DMS153 treated with DMSO at 0.1 percent for 48 hours (cell line): ENCODE measurements at regions not wholly inside any gene's neighbourhood (a gene's known extent, or its start where the extent isn't known, plus 50 kb on each side); places are given as distances from the start of the nearest gene placed in this dataset.
"Not testable (repeated sequence)": the region's sequence is repeated elsewhere in the genome, so short reads cannot be mapped to it uniquely, and the experiment has no call there.

Experiments used
- DNase-seq: peaks from one replicate; lab custom pipeline; 2025; ENCODE audit not compliant: unreplicated experiment; lab: John Stamatoyannopoulos, UW

GRCh38 chr17:77822302-77823030, 136.0 kb upstream of the TNRC6C start:
- DNase-seq, result no peak

- DNase-seq, result no peak
Measured at GRCh38 chr17:77824102-77824779, 134.3 kb upstream of the TNRC6C start.

- no peak for DNase-seq
Measured at GRCh38 chr17:77824780-77825280, 133.7 kb upstream of the TNRC6C start.

- no peak for DNase-seq
Measured at GRCh38 chr17:77825621-77826020, 132.9 kb upstream of the TNRC6C start.

GRCh38 chr17:77826132-77826873, 132.2 kb upstream of the TNRC6C start:
- DNase-seq, result no peak

GRCh38 chr17:77827039-77827438, 131.5 kb upstream of the TNRC6C start:
- DNase-seq, result no peak

- no peak for DNase-seq
Measured at GRCh38 chr17:77827511-77827910, 131.0 kb upstream of the TNRC6C start.

GRCh38 chr17:77828749-77829539, 129.6 kb upstream of the TNRC6C start:
- no peak for DNase-seq

- DNase-seq, result no peak
Measured at GRCh38 chr17:77829843-77830799, 128.4 kb upstream of the TNRC6C start.

- DNase-seq, result no peak
Measured at GRCh38 chr17:77830816-77831473, 127.6 kb upstream of the TNRC6C start.

- no peak for DNase-seq
Measured at GRCh38 chr17:77831474-77832179, 126.9 kb upstream of the TNRC6C start.

- no peak for DNase-seq
Measured at GRCh38 chr17:77832180-77832560, 126.3 kb upstream of the TNRC6C start.

- no peak for DNase-seq
Measured at GRCh38 chr17:77833769-77834168, 124.7 kb upstream of the TNRC6C start.

GRCh38 chr17:77834170-77835115, 124.1 kb upstream of the TNRC6C start:
- no peak for DNase-seq

- no peak for DNase-seq
Measured at GRCh38 chr17:77836557-77837041, 121.9 kb upstream of the TNRC6C start.

GRCh38 chr17:77837072-77837471, 121.4 kb upstream of the TNRC6C start:
- not testable (repeated sequence) for DNase-seq

GRCh38 chr17:77837917-77838316, 120.6 kb upstream of the TNRC6C start:
- no peak for DNase-seq
